Urothelium cell line (cell line): ENCODE measurements at regions not wholly inside any gene's neighbourhood (a gene's known extent, or its start where the extent isn't known, plus 50 kb on each side); places are given as distances from the start of the nearest gene placed in this dataset.

Experiments used
- DNase-seq: peaks from one replicate; pipeline ENCODE4 v3.0.0; 2011; ENCODE audit warnings: low spot score, mixed read lengths
- FAIRE-seq: peaks from 2 replicates; lab custom pipeline; 2011; peaks lifted over from hg19 to GRCh38; lab: Jason Lieb, UNC

DNA sequence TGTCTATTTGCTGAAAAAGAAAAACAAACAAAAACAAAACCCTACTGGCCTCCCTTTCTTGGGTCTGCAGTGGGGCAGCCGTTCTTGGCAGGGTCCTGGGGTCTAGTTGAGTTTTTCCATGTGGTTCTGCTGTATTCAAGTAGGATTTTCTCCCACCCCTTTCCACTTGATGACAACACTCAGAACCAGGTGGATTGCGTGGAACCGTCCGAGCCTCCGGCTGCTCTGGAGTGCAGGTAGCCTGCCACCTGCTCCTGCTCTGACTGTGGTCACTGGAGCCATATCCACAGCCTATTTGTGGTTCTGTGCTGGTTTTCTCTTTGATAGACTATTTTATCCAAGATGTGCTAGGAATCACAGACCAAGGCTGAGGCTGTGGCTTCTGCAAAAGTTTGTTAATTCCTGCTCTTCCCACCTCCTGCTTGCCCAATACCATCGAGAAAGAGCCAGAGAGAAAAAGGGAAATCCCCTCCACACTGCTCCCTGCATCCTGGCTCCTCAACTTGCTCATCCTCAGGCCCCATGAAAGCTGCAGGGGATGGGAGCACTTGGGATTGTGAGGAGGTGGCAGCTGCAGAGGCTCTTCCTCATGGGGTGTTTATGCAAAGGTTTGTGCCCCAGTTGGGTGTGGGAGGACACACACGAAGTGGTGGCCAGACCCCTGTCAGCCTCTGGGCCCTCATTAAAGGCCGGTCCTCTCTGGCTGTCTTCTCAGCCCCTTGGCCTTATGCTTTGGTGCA lies 377.8 kb upstream of the TNRC6C start:
- DNase-seq (no peak), FAIRE-seq (no peak)

GRCh38 chr17:77581480-77581879 lies 377.0 kb upstream of the TNRC6C start:
- DNase-seq (no peak), FAIRE-seq (peak; percentile 37)

DNA sequence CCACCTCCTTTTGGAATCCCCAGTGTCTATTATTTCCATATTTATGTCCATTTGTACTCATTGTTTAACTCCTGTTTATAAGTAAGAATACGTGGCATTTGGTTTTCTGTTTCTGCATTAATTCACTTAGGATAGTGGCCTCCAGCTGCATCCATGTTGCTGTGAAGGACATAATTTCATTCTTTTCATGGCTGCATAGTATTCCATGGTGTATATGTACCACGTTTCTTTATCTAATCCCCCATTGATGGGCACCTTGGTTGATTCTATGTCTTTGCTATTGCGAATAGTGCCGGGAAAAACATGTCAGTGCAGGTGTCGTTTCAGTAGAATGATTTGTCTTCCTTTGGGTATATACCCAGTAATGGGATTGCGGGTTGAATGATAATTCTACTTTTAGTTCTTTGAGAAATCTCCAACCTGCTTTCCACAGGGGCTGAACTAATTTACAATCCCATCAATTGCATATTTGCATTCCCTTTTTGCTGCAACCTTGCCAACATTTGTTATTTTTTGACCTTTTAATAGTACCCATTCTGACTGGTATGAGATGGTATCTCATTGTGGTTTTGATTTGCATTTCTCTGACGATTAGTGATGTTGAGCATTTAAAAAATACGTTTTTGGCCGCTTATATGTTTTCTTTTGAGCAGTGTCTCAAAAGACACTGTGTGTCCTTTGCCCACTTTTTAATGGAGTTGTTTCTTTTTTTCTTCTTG lies 373.2 kb upstream of the TNRC6C start:
- DNase-seq (no peak), FAIRE-seq (no peak)

- no peak for DNase-seq
- FAIRE-seq = peak; percentile 48
Observed at GRCh38 chr17:77590951-77591735, 367.4 kb upstream of the TNRC6C start.

DNA sequence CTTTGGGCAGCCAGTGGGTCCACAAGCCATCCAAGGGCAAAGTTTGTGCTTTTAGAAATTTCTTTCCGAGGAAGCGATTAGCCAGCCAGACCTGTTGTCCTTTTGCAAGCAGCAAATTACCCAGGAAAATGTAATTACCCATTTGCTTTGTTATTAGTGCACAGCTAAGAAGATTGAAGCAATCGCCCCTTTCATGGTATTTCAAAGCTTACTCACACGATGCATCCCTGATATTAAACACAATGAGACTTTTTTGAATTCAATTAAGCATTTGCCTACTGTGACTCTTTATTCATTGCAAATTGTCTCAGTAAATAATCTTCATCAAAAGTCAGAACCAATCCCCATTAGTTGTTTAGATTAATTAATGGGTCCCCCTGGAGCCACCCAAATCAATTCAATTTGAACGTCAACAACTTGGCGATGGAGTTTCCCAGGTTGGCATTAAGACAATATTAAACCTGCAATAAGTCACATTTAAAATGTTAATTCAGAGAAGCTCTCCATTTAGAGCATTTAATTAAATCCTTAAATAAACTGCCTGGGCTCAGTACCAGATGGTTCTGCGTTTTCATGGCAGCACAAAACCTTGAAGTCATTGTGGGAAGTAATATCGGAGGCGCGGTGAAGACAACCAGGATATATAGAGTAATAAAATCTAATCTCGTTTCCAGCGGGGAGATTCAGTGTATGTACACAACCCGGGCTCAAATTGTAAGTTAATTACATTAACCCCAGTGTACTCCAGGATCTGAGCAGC lies 366.2 kb upstream of the TNRC6C start:
- DNase-seq (no peak), FAIRE-seq (peak; percentile 37)

- DNase-seq (no peak), FAIRE-seq (no peak)
Observed at GRCh38 chr17:77593081-77593480, 365.4 kb upstream of the TNRC6C start.

DNA sequence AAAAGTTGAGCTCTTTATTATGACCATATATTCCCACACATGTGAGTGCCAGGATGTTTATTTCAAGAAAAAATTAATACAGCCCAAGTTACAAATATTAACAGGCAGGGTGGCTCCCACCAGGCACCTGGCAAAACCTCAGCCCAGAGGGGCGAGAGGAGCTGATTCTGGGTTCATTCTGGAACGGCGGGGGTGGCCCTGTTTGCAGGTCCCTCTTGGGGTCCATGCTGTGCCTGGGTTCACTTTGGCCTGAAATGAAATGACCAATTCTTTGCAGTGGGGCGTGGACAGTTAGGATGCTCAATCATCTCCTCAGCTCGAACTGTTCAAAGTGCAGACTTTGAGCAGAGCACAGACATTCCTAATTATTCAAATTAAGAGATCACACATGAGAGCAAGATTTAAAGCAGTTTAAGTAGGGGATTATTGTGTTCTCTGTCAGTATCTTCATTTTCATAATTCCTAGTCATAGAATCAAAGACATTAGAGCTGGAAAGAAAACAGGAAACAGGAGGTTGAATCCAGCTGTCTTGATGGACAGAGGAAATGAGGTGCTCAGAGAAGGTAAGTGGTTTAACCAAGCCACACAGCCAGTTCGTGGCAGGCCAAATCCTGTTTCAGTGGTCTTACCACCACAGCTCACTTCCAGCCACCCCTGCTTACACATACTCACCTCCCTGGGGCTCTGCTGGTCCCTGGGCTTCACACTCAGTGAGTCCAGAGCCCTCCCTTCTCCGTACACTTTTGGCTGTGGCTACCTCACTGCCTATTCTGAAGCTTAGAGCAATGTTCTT lies 363.9 kb upstream of the TNRC6C start:
- no peak for FAIRE-seq

DNA sequence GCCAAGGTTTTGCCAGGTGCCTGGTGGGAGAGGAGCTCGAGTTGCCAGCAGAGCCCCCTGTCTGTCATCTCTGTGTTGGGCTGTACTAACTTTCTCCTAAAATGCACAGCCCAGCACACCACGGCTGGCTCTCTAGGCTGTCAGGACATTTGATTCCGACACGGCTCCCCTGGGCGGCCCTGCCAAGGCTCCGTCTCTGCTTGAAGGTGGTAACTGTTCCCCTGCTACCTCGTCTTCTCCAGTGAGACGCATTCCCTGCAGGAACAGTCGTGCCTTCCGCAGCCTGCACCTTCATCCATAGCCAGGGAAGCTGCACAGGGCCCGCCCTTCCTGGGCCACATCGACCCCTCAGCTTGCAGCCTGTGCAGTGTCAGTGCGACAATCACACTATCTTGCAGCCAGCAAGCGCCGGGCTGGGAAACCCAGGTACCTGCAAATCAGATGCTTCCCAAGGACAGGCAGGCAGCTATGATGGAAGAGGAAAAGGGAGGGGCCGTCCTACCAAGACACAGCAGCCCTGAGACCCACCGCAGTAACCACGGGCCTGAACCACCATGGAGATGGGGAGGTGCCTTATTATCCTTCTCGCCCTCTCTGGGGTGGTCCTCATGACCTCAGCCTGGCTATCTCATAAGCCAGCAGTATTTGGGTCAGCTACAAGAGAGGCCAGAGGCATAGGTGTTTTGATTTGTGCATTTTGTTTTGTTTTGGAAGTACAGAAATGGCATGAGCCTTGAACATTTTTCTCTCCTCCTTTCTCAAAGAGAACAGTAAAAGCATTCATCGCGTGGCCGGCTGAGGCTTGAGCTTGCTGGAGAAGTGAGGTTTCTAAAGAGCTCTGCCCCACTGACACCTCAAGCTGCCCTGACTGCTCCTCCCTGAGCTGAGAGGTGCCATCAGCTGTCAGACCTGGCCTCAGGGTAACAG lies 361.7 kb upstream of the TNRC6C start:
- FAIRE-seq = no peak
- no peak for DNase-seq

More for the DNA sequence above, 363.9 kb upstream of the TNRC6C start:
- no peak for DNase-seq

DNA sequence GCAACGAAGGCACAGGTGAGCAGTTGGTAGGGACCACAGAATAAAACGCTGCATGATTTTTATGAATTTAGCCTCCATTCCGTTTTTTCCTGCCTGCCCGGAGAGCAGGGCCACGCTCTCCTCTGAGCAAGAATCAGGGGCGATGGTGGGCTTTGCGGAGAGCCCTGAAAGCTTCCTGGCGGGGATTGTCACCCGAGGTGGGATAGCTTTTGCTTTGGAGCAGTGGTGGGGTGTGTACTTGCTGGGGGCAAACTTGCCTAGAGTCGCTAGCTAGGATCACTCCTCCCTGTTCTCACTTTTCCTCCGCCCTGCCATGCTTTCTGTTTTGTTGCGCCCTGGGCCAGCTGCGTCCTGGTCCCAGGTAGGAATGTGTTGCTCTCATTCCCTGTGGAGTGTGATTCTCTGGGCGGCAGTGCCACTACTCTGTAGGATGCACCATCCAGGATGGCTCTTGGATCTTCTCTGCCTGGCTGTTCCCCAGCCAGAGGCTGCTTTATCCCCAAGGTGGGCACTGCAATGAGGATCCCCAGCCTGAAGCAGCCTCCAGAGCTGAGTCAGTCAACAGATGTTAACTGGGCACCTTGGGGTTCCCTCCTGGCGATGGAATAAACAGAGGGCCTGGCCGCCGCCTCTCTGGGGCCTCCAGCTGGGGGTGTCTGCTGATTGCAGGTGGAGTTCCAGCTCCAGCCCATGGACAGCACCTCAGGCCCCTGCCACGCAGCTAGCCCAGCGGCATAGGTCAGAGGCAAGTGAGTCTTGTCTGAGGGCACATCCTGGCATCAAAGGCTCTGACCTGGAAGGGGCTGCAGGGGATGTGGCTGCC lies 360.9 kb upstream of the TNRC6C start:
- no peak for DNase-seq
- FAIRE-seq = no peak

- DNase-seq (no peak), FAIRE-seq (no peak)
Observed at GRCh38 chr17:77598241-77598620, 360.3 kb upstream of the TNRC6C start.

DNA sequence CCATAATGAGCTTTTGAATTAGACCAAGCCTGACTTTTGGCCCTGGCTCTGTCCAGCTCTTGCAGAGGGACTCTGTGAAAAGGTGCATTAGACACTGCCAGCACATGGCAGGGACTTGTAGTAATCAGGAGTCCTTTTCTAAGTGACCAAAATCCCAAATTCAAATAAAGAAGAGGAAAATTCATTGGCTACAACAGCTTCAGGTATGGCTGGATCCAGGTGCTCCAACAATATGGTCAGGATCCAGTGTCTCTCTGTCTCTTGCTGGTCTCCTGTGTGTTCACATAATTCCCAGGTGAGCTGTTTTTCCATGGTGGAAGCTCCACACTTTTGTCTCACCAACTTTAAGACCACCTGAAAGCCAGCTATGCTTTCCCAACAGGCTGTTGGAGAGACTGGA lies 358.8 kb upstream of the TNRC6C start:
- no peak for DNase-seq
- no peak for FAIRE-seq

DNA sequence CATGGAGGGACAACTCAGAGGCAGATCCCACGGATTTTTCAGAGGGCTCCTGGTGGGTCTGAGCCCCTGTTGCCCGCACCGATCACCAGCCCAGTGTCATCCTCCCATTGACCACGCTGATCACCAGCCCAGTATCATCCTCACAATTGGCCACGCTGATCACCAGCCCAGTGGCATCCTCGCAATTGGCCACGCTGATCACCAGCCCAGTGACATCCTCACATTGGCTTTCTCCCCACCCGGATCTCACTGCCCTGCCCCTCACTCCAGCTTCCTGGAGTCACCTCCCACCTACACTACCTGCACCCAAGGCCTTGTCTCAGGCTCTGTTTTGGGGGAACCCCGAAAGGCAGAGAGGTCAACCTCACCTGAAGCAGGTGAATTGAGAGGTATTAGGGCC lies 358.2 kb upstream of the TNRC6C start:
- DNase-seq (no peak), FAIRE-seq (peak; percentile 76)

GRCh38 chr17:77601054-77601979 lies 357.2 kb upstream of the TNRC6C start:
- DNase-seq = no peak
- peak; percentile 37 for FAIRE-seq

- DNase-seq (peak; percentile 67), FAIRE-seq (peak; percentile 72)
Observed at GRCh38 chr17:77602062-77602746, 356.3 kb upstream of the TNRC6C start.

- DNase-seq (no peak), FAIRE-seq (no peak)
Observed at GRCh38 chr17:77602883-77603640, 355.4 kb upstream of the TNRC6C start.
